Endothelial cell of umbilical vein (primary cell): ENCODE measurements at regions not wholly inside any gene's neighbourhood (a gene's known extent, or its start where the extent isn't known, plus 50 kb on each side); places are given as distances from the start of the nearest gene placed in this dataset.

Experiments used
- BruUV-seq: library from RNA; stranded (reverse); fragments of 400-500 nt; replicated peaks from 2 replicates; lab custom pipeline; 2021; lab: Mats Ljungman, UMichigan
- CTCF ChIA-PET: fragments of 300-600, 350-600 bp; sonication (Branson Sonifier 250); formaldehyde crosslinking; loops from one replicate; lab custom pipeline; 2021; ENCODE audit warnings: antibody characterized with exemption, inconsistent platforms; lab: Charles Lee
- POLR2A ChIA-PET: fragments of 300-600, 350-600 bp; sonication (Branson Sonifier 250); formaldehyde crosslinking; loops from one replicate; lab custom pipeline; 2021; ENCODE audit warnings: antibody characterized with exemption, inconsistent platforms; lab: Charles Lee
- DNase-seq: peaks from one replicate; pipeline ENCODE4 v3.0.0-alpha.2; 2011; ENCODE audit warnings: low read depth, low spot score
- FAIRE-seq: peaks from 2 replicates; lab custom pipeline; 2011; peaks lifted over from hg19 to GRCh38; lab: Jason Lieb, UNC
- H2AFZ ChIP-seq: 2 replicates; pipeline ENCODE4 v1.6.0; 2012; ENCODE audit warnings: low read depth, low read length, control low read depth, inconsistent platforms
- H3K27ac ChIP-seq: 2 replicates; pipeline ENCODE4 v1.5.1; 2011; ENCODE audit warnings: low read depth, mild to moderate bottlenecking, control low read depth, low read length, moderate library complexity; ENCODE audit not compliant: insufficient read depth
- H3K27me3 ChIP-seq, 2 experiments: 2 replicates each; pipeline versions ENCODE4 v1.6.0 to v1.6.1; 2011; ENCODE audit warnings: low read length in 2 of 2, mixed read lengths in 1 of 2; ENCODE audit not compliant: control insufficient read depth in 2 of 2, insufficient read depth in 2 of 2
- H3K36me3 ChIP-seq, 2 experiments: 2 replicates in 1 of 2; 3 replicates in 1 of 2; pipeline ENCODE4 v1.5.1; 2011; ENCODE audit warnings: low read length in 2 of 2, mild to moderate bottlenecking in 1 of 2, moderate library complexity in 1 of 2; ENCODE audit not compliant: control insufficient read depth in 2 of 2, insufficient read depth in 2 of 2; ENCODE audit errors: extremely low read depth in 1 of 2
- H3K4me1 ChIP-seq: 3 replicates; pipeline ENCODE4 v1.5.1; 2011; ENCODE audit warnings: mild to moderate bottlenecking, low read length; ENCODE audit not compliant: control insufficient read depth, insufficient read depth; ENCODE audit errors: extremely low read depth
- H3K4me2 ChIP-seq: 2 replicates; pipeline ENCODE4 v1.6.1; 2011; ENCODE audit warnings: low read length, control low read depth, mixed read lengths; ENCODE audit not compliant: insufficient read depth
- H3K4me3 ChIP-seq, 3 experiments: fragments of 200-600 bp in 1 of 3; sonication (generic), shearing (Covaris generic) in 1 of 3; replicated peaks in 1 of 3; 2 replicates each; pipeline ENCODE4 v1.5.1; 2011 to 2016; ENCODE audit warnings: control low read depth in 3 of 3, low read length in 3 of 3, mild to moderate bottlenecking in 2 of 3, inconsistent platforms in 1 of 3, low read depth in 1 of 3, moderate library complexity in 1 of 3; ENCODE audit not compliant: insufficient read depth in 1 of 3
- H3K79me2 ChIP-seq: 2 replicates; pipeline ENCODE4 v1.6.0; 2012; ENCODE audit warnings: low read length, inconsistent platforms; ENCODE audit not compliant: control insufficient read depth, insufficient read depth
- H3K9ac ChIP-seq: replicated peaks from 2 replicates; pipeline ENCODE3; 2011; ENCODE audit warnings: low read length, control low read depth; ENCODE audit not compliant: insufficient read depth; ENCODE audit errors: extremely low read depth
- H3K9me1 ChIP-seq: replicated peaks from 3 replicates; pipeline ENCODE4 v1.6.0; 2011; ENCODE audit warnings: mild to moderate bottlenecking, low read length; ENCODE audit not compliant: control insufficient read depth, insufficient read depth; ENCODE audit errors: extremely low read depth
- H3K9me3 ChIP-seq: replicated peaks from 2 replicates; pipeline ENCODE4 v1.5.1; 2012; ENCODE audit warnings: low read length, inconsistent platforms; ENCODE audit not compliant: control insufficient read depth, insufficient read depth
- H4K20me1 ChIP-seq: replicated peaks from 2 replicates; pipeline ENCODE3; 2011; ENCODE audit warnings: mild to moderate bottlenecking, low read length; ENCODE audit not compliant: control insufficient read depth, insufficient read depth; ENCODE audit errors: extremely low read depth
- CTCF ChIP-seq, 2 donors: IDR thresholded peaks; 1 replicate in 1 of 2; 2 replicates in 1 of 2; pipeline ENCODE4 v1.5.1; 2011; ENCODE audit warnings: low read length in 2 of 2, mild to moderate bottlenecking in 2 of 2, moderate library complexity in 2 of 2, control low read depth in 1 of 2, inconsistent platforms in 1 of 2, low read depth in 1 of 2; ENCODE audit not compliant: insufficient read depth in 1 of 2; ENCODE audit errors: extremely low read depth in 1 of 2
- EZH2 ChIP-seq: IDR thresholded peaks from 2 replicates; pipeline ENCODE4 v1.6.1; 2012; ENCODE audit warnings: borderline replicate concordance, low read depth, mild to moderate bottlenecking, moderate library complexity, low read length, inconsistent platforms; ENCODE audit not compliant: severe bottlenecking
- FOS ChIP-seq: IDR thresholded peaks from 2 replicates; pipeline ENCODE4 v1.6.1; 2011; ENCODE audit warnings: mild to moderate bottlenecking, low read length, moderate library complexity, borderline replicate concordance; ENCODE audit not compliant: insufficient read depth
- GATA2 ChIP-seq: IDR thresholded peaks from 2 replicates; pipeline ENCODE4 v1.7.0; 2011; ENCODE audit warnings: low read depth, mild to moderate bottlenecking, moderate library complexity, mixed read lengths, low read length; ENCODE audit not compliant: insufficient read length, insufficient read depth
- JUN ChIP-seq: IDR thresholded peaks from 2 replicates; pipeline ENCODE4 v1.6.1; 2011; ENCODE audit warnings: borderline replicate concordance, low read depth; ENCODE audit not compliant: insufficient read length, insufficient read depth
- MYC ChIP-seq: IDR thresholded peaks from one replicate; pipeline ENCODE4 v1.6.1; 2011; ENCODE audit warnings: mild to moderate bottlenecking, low read depth, low read length
- POLR2A ChIP-seq: IDR thresholded peaks from 2 replicates; pipeline ENCODE4 v1.6.1; 2012; ENCODE audit warnings: low read depth, mild to moderate bottlenecking, control low read depth, low read length
- POLR2AphosphoS5 ChIP-seq: IDR thresholded peaks from 2 replicates; pipeline ENCODE4 v1.6.1; 2012; ENCODE audit warnings: low read depth, mild to moderate bottlenecking, control low read depth, low read length, moderate library complexity; ENCODE audit not compliant: insufficient read depth
- dilution Hi-C: fragments of 300-500 bp; cut with MboI; formaldehyde crosslinking; loops from one replicate; pipeline ENCODE4 v1.15.0; 2019; ENCODE audit warnings: low sequenced_read_pairs; ENCODE audit not compliant: extremely low pct_ligation_motif_present
- intact Hi-C: fragments of 100-400 bp; cut with micrococcal nuclease; formaldehyde crosslinking; loops from one replicate; pipeline ENCODE4 v1.10.0; 2022
- TF ChIP-seq, protein P1 (sequence below): IDR thresholded peaks from 2 replicates; pipeline ENCODE4 v1.6.1; 2011; ENCODE audit not compliant: insufficient read depth, insufficient read length

DNA sequence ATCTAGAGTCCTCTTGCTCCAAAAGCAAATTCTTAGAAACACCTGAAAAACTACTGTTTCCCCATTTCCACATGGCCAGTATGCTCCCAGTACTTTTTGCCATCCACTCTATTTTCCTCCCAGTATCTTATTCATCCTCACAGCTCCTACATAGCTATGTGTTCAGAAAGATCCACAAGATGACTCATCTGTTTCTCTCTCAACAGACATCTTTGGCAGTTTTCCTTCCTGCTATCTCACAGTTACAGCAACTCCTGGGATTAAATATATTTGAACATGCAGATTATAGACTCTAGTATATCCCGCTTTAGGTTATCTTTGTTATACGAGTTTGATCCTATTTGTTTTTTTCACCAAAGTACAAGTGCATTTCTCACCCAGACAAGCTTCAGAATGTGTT is 675.6 kb upstream of the POT1 start:
- Histone ChIP-seq H3K27ac (no peak overlapping the region), H3K9ac (no peak overlapping the region), H3K9me3 (no peaks in the 10 kb centered on the region), H3K79me2 (no peaks in the 10 kb centered on the region), H2AFZ (no peak overlapping the region), H3K9me1 (no peaks in the 10 kb centered on the region), H3K4me1 (no peaks in the 10 kb centered on the region), H3K27me3 (no peaks in the 10 kb centered on the region), H3K36me3 (no peaks in the 10 kb centered on the region), H3K4me3 (no peak overlapping the region), H3K4me2 (no peak overlapping the region), H4K20me1 (no peaks in the 10 kb centered on the region)
- no peak for FAIRE-seq
- dilution Hi-C loops: no loop called here
- TF ChIP-seq JUN: no peak
- TF ChIP-seq POLR2A: no peak
- TF ChIP-seq, protein P1, sequence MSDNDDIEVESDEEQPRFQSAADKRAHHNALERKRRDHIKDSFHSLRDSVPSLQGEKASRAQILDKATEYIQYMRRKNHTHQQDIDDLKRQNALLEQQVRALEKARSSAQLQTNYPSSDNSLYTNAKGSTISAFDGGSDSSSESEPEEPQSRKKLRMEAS: no peak
- TF ChIP-seq POLR2AphosphoS5: no peak
- no peak for TF ChIP-seq GATA2
- TF ChIP-seq MYC: no peak
- TF ChIP-seq FOS: no peak
- TF ChIP-seq CTCF (IDR thresholded peaks at IDR 0.05; ENCODE audit: extremely low read depth in 1 of 2, insufficient read depth in 1 of 2, low read depth in 1 of 2, low read length in 2 of 2): no peak
- TF ChIP-seq EZH2: no peak
- CTCF ChIA-PET: no interaction called here
- no peak for DNase-seq
- intact Hi-C loops: no loop called here
- POLR2A ChIA-PET: no interaction called here
- no TSS peak for BruUV-seq
